Renal pelvis (tissue), 1 donor: ENCODE measurements at regions not wholly inside any gene's neighbourhood (a gene's known extent, or its start where the extent isn't known, plus 50 kb on each side); places are given as distances from the start of the nearest gene placed in this dataset.
"Not testable (repeated sequence)": the region's sequence is repeated elsewhere in the genome, so short reads cannot be mapped to it uniquely, and the experiment has no call there.

ENCODE experiments used
- DNase-seq: peaks from one replicate; pipeline ENCODE4 v3.0.0-alpha.2; 2013

GRCh38 chr22:48072777-48073176, 1310.3 kb downstream of the TBC1D22A start:
- DNase-seq, result no peak

- no peak for DNase-seq
These were observed 1309.4 kb downstream of the TBC1D22A start for GRCh38 chr22:48071828-48072227.

- DNase-seq, result no peak
These were observed 1308.9 kb downstream of the TBC1D22A start for GRCh38 chr22:48071305-48071704.

- DNase-seq, result no peak
These were observed 1308.3 kb downstream of the TBC1D22A start for GRCh38 chr22:48070760-48071159.

- DNase-seq, result no peak
These were observed 1307.6 kb downstream of the TBC1D22A start for GRCh38 chr22:48070083-48070482.

GRCh38 chr22:48069256-48069655, 1306.8 kb downstream of the TBC1D22A start:
- DNase-seq, result no peak

- DNase-seq, result no peak
These were observed 1306.0 kb downstream of the TBC1D22A start for GRCh38 chr22:48068323-48068885.

- no peak for DNase-seq
These were observed 1303.4 kb downstream of the TBC1D22A start for GRCh38 chr22:48065892-48066291.

GRCh38 chr22:48061726-48062125, 1299.3 kb downstream of the TBC1D22A start:
- no peak for DNase-seq

- DNase-seq, result no peak
These were observed 1297.8 kb downstream of the TBC1D22A start for GRCh38 chr22:48060266-48060665.

GRCh38 chr22:48059521-48059920, 1297.1 kb downstream of the TBC1D22A start:
- not testable (repeated sequence) for DNase-seq

GRCh38 chr22:48057116-48057835, 1294.8 kb downstream of the TBC1D22A start:
- no peak for DNase-seq

- no peak for DNase-seq
These were observed 1293.4 kb downstream of the TBC1D22A start for GRCh38 chr22:48055827-48056226.

- DNase-seq, result no peak
These were observed 1292.7 kb downstream of the TBC1D22A start for GRCh38 chr22:48055185-48055584.

- DNase-seq, result no peak
These were observed 1292.1 kb downstream of the TBC1D22A start for GRCh38 chr22:48054596-48054995.

GRCh38 chr22:48053973-48054372, 1291.5 kb downstream of the TBC1D22A start:
- DNase-seq, result no peak

- no peak for DNase-seq
These were observed 1291.0 kb downstream of the TBC1D22A start for GRCh38 chr22:48053486-48053885.

- DNase-seq, result no peak
These were observed 1290.1 kb downstream of the TBC1D22A start for GRCh38 chr22:48052621-48052890.

- DNase-seq, result peak; percentile 12
These were observed 1289.6 kb downstream of the TBC1D22A start for GRCh38 chr22:48051796-48052620.

- DNase-seq, result no peak
These were observed 1288.4 kb downstream of the TBC1D22A start for GRCh38 chr22:48050836-48051235.

GRCh38 chr22:48049116-48049515, 1286.7 kb downstream of the TBC1D22A start:
- DNase-seq, result no peak

- no peak for DNase-seq
These were observed 1285.5 kb downstream of the TBC1D22A start for GRCh38 chr22:48047722-48048500.
